HepG2 (cell line): ENCODE measurements at regions not wholly inside any gene's neighbourhood (a gene's known extent, or its start where the extent isn't known, plus 50 kb on each side); places are given as distances from the start of the nearest gene placed in this dataset.

Source experiments
- ATAC-seq: fragments of 200-7000 bp; cut with Tn5 transposase; 3 replicates; pipeline ENCODE4 v1.9.1; 2020; ENCODE audit warnings: mild to moderate bottlenecking, moderate library complexity
- BruUV-seq: library from RNA; stranded (reverse); fragments of 400-500 nt; replicated peaks from 2 replicates; lab custom pipeline; 2021; lab: Mats Ljungman, UMichigan
- CTCF ChIA-PET: fragments of 300-600 bp; formaldehyde crosslinking; extraction: SDS; loops from one replicate; lab custom pipeline; 2021; ENCODE audit warnings: low total read pairs, inconsistent platforms, low intra/inter-chr PET ratio; lab: Yijun Ruan, JAX
- POLR2A ChIA-PET: fragments of 350-600 bp; sonication (Branson Sonifier 250); formaldehyde crosslinking; loops from one replicate; lab custom pipeline; 2020; ENCODE audit warnings: antibody characterized with exemption, inconsistent platforms; lab: Yijun Ruan, JAX
- DNase-seq: peaks from one replicate; pipeline ENCODE4 v3.0.0-alpha.2; 2015; ENCODE audit warnings: low spot score
- FAIRE-seq: peaks from 3 replicates; lab custom pipeline; 2011; peaks lifted over from hg19 to GRCh38; lab: Jason Lieb, UNC
- H2AFZ ChIP-seq: one replicate; pipeline ENCODE4 v1.6.1; 2011; ENCODE audit warnings: low read length, inconsistent platforms
- H3K27ac ChIP-seq: fragments of 300-600 bp; 3 replicates; pipeline ENCODE4 v1.8.0; 2011; ENCODE audit warnings: mixed run types, mild to moderate bottlenecking, mixed read lengths, low read length, inconsistent platforms; ENCODE audit not compliant: insufficient read depth; ENCODE audit errors: extremely low read length
- H3K27me3 ChIP-seq, 2 experiments: fragments of 200-600 bp in 1 of 2; 2 replicates in 1 of 2; 3 replicates in 1 of 2; pipeline versions ENCODE4 v1.6.0 to v1.8.0; 2011; ENCODE audit warnings: low read length in 2 of 2, mild to moderate bottlenecking in 2 of 2, moderate library complexity in 2 of 2, inconsistent platforms in 1 of 2; ENCODE audit not compliant: insufficient read depth in 2 of 2, control insufficient read depth in 1 of 2
- H3K36me3 ChIP-seq, 2 experiments: fragments of 200-600 bp in 1 of 2; replicated peaks in 1 of 2; 2 replicates in 1 of 2; 3 replicates in 1 of 2; pipeline versions ENCODE4 v1.5.1 to v1.8.0; 2011; ENCODE audit warnings: low read length in 2 of 2, inconsistent platforms in 1 of 2; ENCODE audit not compliant: insufficient read depth in 2 of 2, control insufficient read depth in 1 of 2
- H3K4me1 ChIP-seq: 2 replicates; pipeline ENCODE4 v1.5.1; 2012; ENCODE audit warnings: low read length, inconsistent platforms; ENCODE audit not compliant: insufficient read depth
- H3K4me2 ChIP-seq: 2 replicates; pipeline ENCODE4 v1.6.0; 2011; ENCODE audit warnings: low read depth, low read length, inconsistent platforms
- H3K4me3 ChIP-seq, 3 experiments: fragments of 200-600 bp in 1 of 3; sonication (generic), shearing (Covaris generic) in 1 of 3; replicated peaks in 1 of 3; 2 replicates each; pipeline ENCODE4 v1.5.1; 2011 to 2016; ENCODE audit warnings: low read length in 3 of 3, inconsistent platforms in 2 of 3, low read depth in 2 of 3, mild to moderate bottlenecking in 2 of 3, control low read depth in 1 of 3, mixed read lengths in 1 of 3; ENCODE audit not compliant: insufficient read depth in 1 of 3
- H3K79me2 ChIP-seq: one replicate; pipeline ENCODE4 v1.6.1; 2011; ENCODE audit warnings: low read length, inconsistent platforms; ENCODE audit not compliant: insufficient read depth
- H3K9ac ChIP-seq: 2 replicates; pipeline ENCODE4 v1.6.0; 2011; ENCODE audit warnings: mild to moderate bottlenecking, low read depth, low read length, inconsistent platforms; ENCODE audit not compliant: insufficient read depth
- H3K9me3 ChIP-seq: 2 replicates; pipeline ENCODE4 v1.5.1; 2012; ENCODE audit warnings: mild to moderate bottlenecking, low read length
- H4K20me1 ChIP-seq: 2 replicates; pipeline ENCODE4 v1.6.0; 2011; ENCODE audit warnings: inconsistent platforms, mild to moderate bottlenecking, low read length, moderate library complexity; ENCODE audit not compliant: insufficient read depth
- ARID5B ChIP-seq: IDR thresholded peaks from 2 replicates; pipeline ENCODE4 v1.4.0; 2020; ENCODE audit warnings: mild to moderate bottlenecking, missing genetic modification reagents
- DNMT3B ChIP-seq: conservative IDR thresholded peaks from 2 replicates; pipeline ENCODE4 v1.6.1; 2016; ENCODE audit warnings: missing biosample characterization, control low read depth
- MYPOP ChIP-seq: sonication (generic); formaldehyde crosslinking; IDR thresholded peaks from 2 replicates; pipeline ENCODE4 v1.8.1; 2023; ENCODE audit warnings: mild to moderate bottlenecking, moderate library complexity, missing genetic modification reagents
- PAX8 ChIP-seq: sonication (generic); formaldehyde crosslinking; IDR thresholded peaks from 2 replicates; pipeline ENCODE4 v1.8.0; 2022; ENCODE audit warnings: mild to moderate bottlenecking, missing genetic modification reagents, borderline replicate concordance
- SRSF4 ChIP-seq: fragments of 200-400 bp; formaldehyde crosslinking; IDR thresholded peaks from one replicate; pipeline ENCODE4 v1.6.1; 2018; ENCODE audit warnings: mild to moderate bottlenecking, low read depth, low read length, moderate library complexity; ENCODE audit not compliant: poor library complexity, severe bottlenecking
- ZBTB37 ChIP-seq: sonication (generic); formaldehyde crosslinking; IDR thresholded peaks from 2 replicates; pipeline ENCODE4 v1.4.0; 2020; ENCODE audit warnings: mild to moderate bottlenecking, missing genetic modification reagents
- ZNF136 ChIP-seq: sonication (generic); formaldehyde crosslinking; IDR thresholded peaks from 2 replicates; pipeline ENCODE4 v1.8.1; 2022; ENCODE audit warnings: low read depth, mild to moderate bottlenecking, moderate library complexity, missing genetic modification reagents
- WGBS: methylation state at CpG from one replicate; pipeline ENCODE4 v1.1.6; 2017; ENCODE audit warnings: low lambda C conversion rate; 5-methylcytosine and 5-hydroxymethylcytosine counted together
- in situ Hi-C: cut with HindIII; loops from 2 replicates; pipeline ENCODE4 v1.10.0; 2017; ENCODE audit warnings: low pct_unique_long_range_greater_than_20kb; ENCODE audit not compliant: extremely low pct_ligation_motif_present
- intact Hi-C: fragments of 100-400 bp; cut with micrococcal nuclease; formaldehyde crosslinking; loops from one replicate; pipeline ENCODE4 v1.10.0; 2022; ENCODE audit not compliant: unreplicated experiment
- TF ChIP-seq, protein P1 (sequence below): sonication (generic); formaldehyde crosslinking; IDR thresholded peaks from 2 replicates; pipeline ENCODE4 v1.4.0; 2020; ENCODE audit warnings: missing genetic modification reagents, borderline replicate concordance

DNA sequence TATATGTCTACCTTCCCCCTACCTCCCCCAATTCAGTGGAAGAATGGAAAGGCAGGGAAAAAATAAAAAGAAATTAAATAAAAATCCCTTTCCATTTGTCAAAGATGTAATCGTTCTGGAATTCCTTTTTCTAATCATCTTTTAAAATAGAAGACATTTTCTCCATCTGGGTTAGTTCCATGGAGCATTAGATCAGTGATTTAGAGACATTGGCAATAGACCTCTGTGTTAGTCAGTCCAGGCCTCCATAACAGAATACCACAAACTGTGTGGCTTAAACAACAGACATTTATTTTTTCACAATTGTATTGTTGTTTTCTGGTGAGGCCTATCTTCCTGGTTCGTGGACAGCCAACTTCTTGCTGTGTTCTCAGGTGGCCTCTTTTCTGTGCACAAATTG lies 516.6 kb upstream of the DAB2 start (continued):
- TF ChIP-seq DNMT3B (CRISPR knock-in tag): no peak
- no peak for TF ChIP-seq MYPOP (CRISPR knock-in tag)
- TF ChIP-seq PAX8 (CRISPR knock-in tag): no peak
- no peak for TF ChIP-seq SRSF4
- no peak for TF ChIP-seq ARID5B (CRISPR knock-in tag)

- TF ChIP-seq ZBTB37 (CRISPR knock-in tag) (no peak), ZNF136 (CRISPR knock-in tag) (no peak)
- TF ChIP-seq, protein P1, sequence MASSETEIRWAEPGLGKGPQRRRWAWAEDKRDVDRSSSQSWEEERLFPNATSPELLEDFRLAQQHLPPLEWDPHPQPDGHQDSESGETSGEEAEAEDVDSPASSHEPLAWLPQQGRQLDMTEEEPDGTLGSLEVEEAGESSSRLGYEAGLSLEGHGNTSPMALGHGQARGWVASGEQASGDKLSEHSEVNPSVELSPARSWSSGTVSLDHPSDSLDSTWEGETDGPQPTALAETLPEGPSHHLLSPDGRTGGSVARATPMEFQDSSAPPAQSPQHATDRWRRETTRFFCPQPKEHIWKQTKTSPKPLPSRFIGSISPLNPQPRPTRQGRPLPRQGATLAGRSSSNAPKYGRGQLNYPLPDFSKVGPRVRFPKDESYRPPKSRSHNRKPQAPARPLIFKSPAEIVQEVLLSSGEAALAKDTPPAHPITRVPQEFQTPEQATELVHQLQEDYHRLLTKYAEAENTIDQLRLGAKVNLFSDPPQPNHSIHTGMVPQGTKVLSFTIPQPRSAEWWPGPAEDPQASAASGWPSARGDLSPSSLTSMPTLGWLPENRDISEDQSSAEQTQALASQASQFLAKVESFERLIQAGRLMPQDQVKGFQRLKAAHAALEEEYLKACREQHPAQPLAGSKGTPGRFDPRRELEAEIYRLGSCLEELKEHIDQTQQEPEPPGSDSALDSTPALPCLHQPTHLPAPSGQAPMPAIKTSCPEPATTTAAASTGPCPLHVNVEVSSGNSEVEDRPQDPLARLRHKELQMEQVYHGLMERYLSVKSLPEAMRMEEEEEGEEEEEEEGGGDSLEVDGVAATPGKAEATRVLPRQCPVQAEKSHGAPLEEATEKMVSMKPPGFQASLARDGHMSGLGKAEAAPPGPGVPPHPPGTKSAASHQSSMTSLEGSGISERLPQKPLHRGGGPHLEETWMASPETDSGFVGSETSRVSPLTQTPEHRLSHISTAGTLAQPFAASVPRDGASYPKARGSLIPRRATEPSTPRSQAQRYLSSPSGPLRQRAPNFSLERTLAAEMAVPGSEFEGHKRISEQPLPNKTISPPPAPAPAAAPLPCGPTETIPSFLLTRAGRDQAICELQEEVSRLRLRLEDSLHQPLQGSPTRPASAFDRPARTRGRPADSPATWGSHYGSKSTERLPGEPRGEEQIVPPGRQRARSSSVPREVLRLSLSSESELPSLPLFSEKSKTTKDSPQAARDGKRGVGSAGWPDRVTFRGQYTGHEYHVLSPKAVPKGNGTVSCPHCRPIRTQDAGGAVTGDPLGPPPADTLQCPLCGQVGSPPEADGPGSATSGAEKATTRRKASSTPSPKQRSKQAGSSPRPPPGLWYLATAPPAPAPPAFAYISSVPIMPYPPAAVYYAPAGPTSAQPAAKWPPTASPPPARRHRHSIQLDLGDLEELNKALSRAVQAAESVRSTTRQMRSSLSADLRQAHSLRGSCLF (CRISPR knock-in tag): no peak
- no peak for FAIRE-seq
- no peak for ATAC-seq
- no peak overlapping the region for H3K4me3 ChIP-seq
- no peak overlapping the region for H2AFZ ChIP-seq
- no peak for DNase-seq
- no peaks in the 10 kb centered on the region for H3K27me3 ChIP-seq
- H3K36me3 ChIP-seq: no peaks in the 10 kb centered on the region
- no peaks in the 10 kb centered on the region for H3K4me1 ChIP-seq
- no TSS peak for BruUV-seq
- H3K9ac ChIP-seq: no peak overlapping the region
- H3K4me2 ChIP-seq: no peak overlapping the region
- intact Hi-C loops (no loop called here), in situ Hi-C loops (no loop called here)
- H4K20me1 ChIP-seq: no peaks in the 10 kb centered on the region
- CTCF ChIA-PET: no interaction called here
- WGBS: 0% methylated on average over 1 of the region's 1 CpG
- POLR2A ChIA-PET: no interaction called here
- no peak overlapping the region for H3K27ac ChIP-seq
- no peaks in the 10 kb centered on the region for H3K79me2 ChIP-seq
- no peaks in the 10 kb centered on the region for H3K9me3 ChIP-seq
Measured at GRCh38 chr5:39934830-39935229, 510.1 kb upstream of the DAB2 start.
